ENCODE measurements at regions not wholly inside any gene's neighbourhood (a gene's known extent, or its start where the extent isn't known, plus 50 kb on each side); places are given as distances from the start of the nearest gene placed in this dataset.
A peak's percentile ranks its signal among the peaks of the same experiment; 100 is the strongest.

- POLR2A ChIA-PET: no interaction called here
- Mint-ChIP-seq H3K27ac (no peak overlapping the region), H3K4me3 (no peak overlapping the region), H3K36me3 (no peaks in the 10 kb centered on the region), H3K9me3 (no peaks in the 10 kb centered on the region), H3K27me3 (peaks cover 9% of the 10 kb centered on the region), H3K4me1 (ENCODE audit: low read depth) (no peaks in the 10 kb centered on the region)
- CTCF ChIA-PET: no interaction called here
- no peak for DNase-seq
- intact Hi-C loops (cut with micrococcal nuclease): no loop called here
Measured at GRCh38 chr5:108669462-108669861, 78.2 kb upstream of the FER start.

- POLR2A ChIA-PET: no interaction called here
- Mint-ChIP-seq H3K4me1 (ENCODE audit: low read depth) (no peaks in the 10 kb centered on the region), H3K27ac (no peak overlapping the region), H3K27me3 (peaks cover 10% of the 10 kb centered on the region), H3K4me3 (no peak overlapping the region), H3K9me3 (no peaks in the 10 kb centered on the region), H3K36me3 (no peaks in the 10 kb centered on the region)
- CTCF ChIA-PET: no interaction called here
- intact Hi-C loops (cut with micrococcal nuclease): no loop called here
- DNase-seq: no peak
Measured at GRCh38 chr5:108661590-108662219, 86.0 kb upstream of the FER start.

- ChIA-PET CTCF (no interaction called here), POLR2A (no interaction called here)
- intact Hi-C loops (cut with micrococcal nuclease): no loop called here
- H3K27ac Mint-ChIP-seq: no peak overlapping the region
- H3K4me3 Mint-ChIP-seq: no peak overlapping the region
- H3K4me1 Mint-ChIP-seq (ENCODE audit: low read depth): no peaks in the 10 kb centered on the region
- H3K9me3 Mint-ChIP-seq: no peaks in the 10 kb centered on the region
- DNase-seq: no peak
- no peaks in the 10 kb centered on the region for H3K36me3 Mint-ChIP-seq
- peaks cover 7% of the 10 kb centered on the region for H3K27me3 Mint-ChIP-seq
Measured at GRCh38 chr5:108661024-108661423, 86.7 kb upstream of the FER start.

- H3K27ac Mint-ChIP-seq: no peak overlapping the region
- H3K36me3 Mint-ChIP-seq: no peaks in the 10 kb centered on the region
- CTCF ChIA-PET: no interaction called here
- no peaks in the 10 kb centered on the region for H3K4me1 Mint-ChIP-seq (ENCODE audit: low read depth)
- peaks cover 8% of the 10 kb centered on the region for H3K27me3 Mint-ChIP-seq
- no peak for DNase-seq
- H3K9me3 Mint-ChIP-seq: no peaks in the 10 kb centered on the region
- intact Hi-C loops (cut with micrococcal nuclease): no loop called here
- POLR2A ChIA-PET: interaction anchor here (0.7 kb wide), 1 partner anchor 26 kb away, joined by 3 read pairs; no protein-coding TSS in a partner anchor
- no peak overlapping the region for H3K4me3 Mint-ChIP-seq
Measured at GRCh38 chr5:108660291-108660690, 87.4 kb upstream of the FER start.

GRCh38 chr5:108659531-108659930 is 88.2 kb upstream of the FER start:
- ChIA-PET CTCF (no interaction called here), POLR2A (no interaction called here)
- DNase-seq: no peak
- H3K9me3 Mint-ChIP-seq: no peaks in the 10 kb centered on the region
- no peak overlapping the region for H3K4me3 Mint-ChIP-seq
- no peaks in the 10 kb centered on the region for H3K4me1 Mint-ChIP-seq (ENCODE audit: low read depth)
- H3K27me3 Mint-ChIP-seq: peaks cover 8% of the 10 kb centered on the region
- no peaks in the 10 kb centered on the region for H3K36me3 Mint-ChIP-seq
- intact Hi-C loops (cut with micrococcal nuclease): no loop called here
- H3K27ac Mint-ChIP-seq: no peak overlapping the region

- CTCF ChIA-PET: interaction anchor here (1.6 kb wide), 1 partner anchor 16 kb away, joined by 3 read pairs; no protein-coding TSS in a partner anchor
- Mint-ChIP-seq H3K27me3 (peaks cover 8% of the 10 kb centered on the region), H3K4me3 (no peak overlapping the region), H3K36me3 (no peaks in the 10 kb centered on the region), H3K27ac (no peak overlapping the region), H3K4me1 (ENCODE audit: low read depth) (no peaks in the 10 kb centered on the region), H3K9me3 (no peaks in the 10 kb centered on the region)
- POLR2A ChIA-PET: no interaction called here
- no peak for DNase-seq
- intact Hi-C loops (cut with micrococcal nuclease): no loop called here
Measured at GRCh38 chr5:108655750-108656450, 91.8 kb upstream of the FER start.

- DNase-seq: no peak
- H3K36me3 Mint-ChIP-seq: no peaks in the 10 kb centered on the region
- POLR2A ChIA-PET: no interaction called here
- CTCF ChIA-PET: interaction anchor here (1.2 kb wide), 1 partner anchor 12 kb away, joined by 3 read pairs; no protein-coding TSS in a partner anchor
- no peaks in the 10 kb centered on the region for H3K9me3 Mint-ChIP-seq
- no peak overlapping the region for H3K27ac Mint-ChIP-seq
- intact Hi-C loops (cut with micrococcal nuclease): no loop called here
- H3K4me1 Mint-ChIP-seq (ENCODE audit: low read depth): no peaks in the 10 kb centered on the region
- peaks cover 6% of the 10 kb centered on the region for H3K27me3 Mint-ChIP-seq
- H3K4me3 Mint-ChIP-seq: no peak overlapping the region
Measured at GRCh38 chr5:108654051-108654450, 93.6 kb upstream of the FER start.

GRCh38 chr5:108653201-108653600 is 94.5 kb upstream of the FER start:
- no peak overlapping the region for H3K27ac Mint-ChIP-seq
- peaks cover 3% of the 10 kb centered on the region for H3K27me3 Mint-ChIP-seq
- ChIA-PET POLR2A (no interaction called here), CTCF (interaction anchor here (1.2 kb wide), 1 partner anchor 11 kb away, joined by 3 read pairs; no protein-coding TSS in a partner anchor)
- no peaks in the 10 kb centered on the region for H3K4me1 Mint-ChIP-seq (ENCODE audit: low read depth)
- no peaks in the 10 kb centered on the region for H3K9me3 Mint-ChIP-seq
- no peak for DNase-seq
- no peak overlapping the region for H3K4me3 Mint-ChIP-seq
- intact Hi-C loops (cut with micrococcal nuclease): no loop called here
- no peaks in the 10 kb centered on the region for H3K36me3 Mint-ChIP-seq

GRCh38 chr5:108650997-108651396 is 96.7 kb upstream of the FER start:
- Mint-ChIP-seq H3K4me3 (no peak overlapping the region), H3K4me1 (ENCODE audit: low read depth) (no peaks in the 10 kb centered on the region), H3K27ac (no peak overlapping the region), H3K9me3 (peaks cover 5% of the 10 kb centered on the region), H3K27me3 (peaks cover 3% of the 10 kb centered on the region), H3K36me3 (no peaks in the 10 kb centered on the region)
- DNase-seq: no peak
- CTCF ChIA-PET: interaction anchor here (1.3 to 1.4 kb wide), 2 partner anchors 9 to 10 kb away, joined by 3 to 6 read pairs; no protein-coding TSS in a partner anchor
- POLR2A ChIA-PET: no interaction called here
- intact Hi-C loops (cut with micrococcal nuclease): no loop called here

- H3K27me3 Mint-ChIP-seq: peaks cover 2% of the 10 kb centered on the region
- H3K4me3 Mint-ChIP-seq: no peak overlapping the region
- peaks cover 5% of the 10 kb centered on the region for H3K9me3 Mint-ChIP-seq
- CTCF ChIA-PET: interaction anchor here (0.8 to 1.3 kb wide), 2 partner anchors 9 to 31 kb away, joined by 3 read pairs; no protein-coding TSS in a partner anchor
- H3K36me3 Mint-ChIP-seq: no peaks in the 10 kb centered on the region
- H3K27ac Mint-ChIP-seq: no peak overlapping the region
- no peaks in the 10 kb centered on the region for H3K4me1 Mint-ChIP-seq (ENCODE audit: low read depth)
- intact Hi-C loops (cut with micrococcal nuclease): no loop called here
- POLR2A ChIA-PET: no interaction called here
- no peak for DNase-seq
Measured at GRCh38 chr5:108649646-108650045, 98.1 kb upstream of the FER start.

- intact Hi-C loops (cut with micrococcal nuclease): no loop called here
- Mint-ChIP-seq H3K4me1 (ENCODE audit: low read depth) (no peaks in the 10 kb centered on the region), H3K4me3 (no peak overlapping the region), H3K27ac (no peak overlapping the region), H3K9me3 (peaks cover 5% of the 10 kb centered on the region), H3K36me3 (no peaks in the 10 kb centered on the region), H3K27me3 (peaks cover 2% of the 10 kb centered on the region)
- POLR2A ChIA-PET: no interaction called here
- DNase-seq: no peak
- CTCF ChIA-PET: interaction anchor here (0.8 kb wide), 1 partner anchor 32 kb away, joined by 3 read pairs; no protein-coding TSS in a partner anchor
Measured at GRCh38 chr5:108649106-108649505, 98.6 kb upstream of the FER start.

- no peaks in the 10 kb centered on the region for H3K36me3 Mint-ChIP-seq
- peaks cover 3% of the 10 kb centered on the region for H3K27me3 Mint-ChIP-seq
- POLR2A ChIA-PET: no interaction called here
- H3K4me3 Mint-ChIP-seq: no peak overlapping the region
- peaks cover 2% of the 10 kb centered on the region for H3K4me1 Mint-ChIP-seq (ENCODE audit: low read depth)
- H3K27ac Mint-ChIP-seq: no peak overlapping the region
- peaks cover 5% of the 10 kb centered on the region for H3K9me3 Mint-ChIP-seq
- CTCF ChIA-PET: interaction anchor here (0.6 to 2.2 kb wide), 12 partner anchors 8 to 836 kb away, joined by 3 to 9 read pairs (median 3); no protein-coding TSS in a partner anchor
- peak; percentile 67 for DNase-seq
- intact Hi-C loops (cut with micrococcal nuclease): loop anchor here (1.0 to 2.0 kb wide), 3 partner anchors 106 to 837 kb away; no protein-coding TSS in a partner anchor
Measured at GRCh38 chr5:108642170-108642906, 105.4 kb upstream of the FER start.
